Mesenchymal stem cell (in vitro differentiated cells and primary cell): ENCODE measurements at regions not wholly inside any gene's neighbourhood (a gene's known extent, or its start where the extent isn't known, plus 50 kb on each side); places are given as distances from the start of the nearest gene placed in this dataset.
A peak's percentile ranks its signal among the peaks of the same experiment; 100 is the strongest.
"Not testable (repeated sequence)": the region's sequence is repeated elsewhere in the genome, so short reads cannot be mapped to it uniquely, and the experiment has no call there.

Experiments
- DNase-seq: peaks from one replicate; pipeline ENCODE4 v3.0.0-alpha.2; 2013
- H2AFZ ChIP-seq: one replicate; pipeline ENCODE4 v1.6.1; 2013; ENCODE audit warnings: low read depth, mild to moderate bottlenecking, control low read depth, inconsistent platforms, low read length, moderate library complexity
- H2AK5ac ChIP-seq: 2 replicates; pipeline ENCODE4 v1.6.1; 2013; ENCODE audit warnings: low read length, moderate library complexity, mild to moderate bottlenecking, inconsistent platforms; ENCODE audit not compliant: severe bottlenecking
- H2BK120ac ChIP-seq: one replicate; pipeline ENCODE4 v1.6.1; 2013; ENCODE audit warnings: low read depth, mild to moderate bottlenecking, inconsistent platforms, low read length, moderate library complexity
- H2BK12ac ChIP-seq, 2 experiments: one replicate each; pipeline ENCODE4 v1.6.1; 2013; ENCODE audit warnings: inconsistent platforms in 2 of 2, low read length in 2 of 2, mild to moderate bottlenecking in 2 of 2, moderate library complexity in 2 of 2, control low read depth in 1 of 2
- H2BK15ac ChIP-seq: one replicate; pipeline ENCODE4 v1.6.1; 2013; ENCODE audit warnings: mild to moderate bottlenecking, low read depth, inconsistent platforms; ENCODE audit not compliant: poor library complexity, severe bottlenecking
- H2BK5ac ChIP-seq: 2 replicates; pipeline ENCODE4 v1.6.1; 2013; ENCODE audit warnings: low read depth, mild to moderate bottlenecking, low read length, control low read depth, inconsistent platforms; ENCODE audit not compliant: poor library complexity, severe bottlenecking
- H3K14ac ChIP-seq, 2 experiments: one replicate each; pipeline ENCODE4 v1.6.1; 2013; ENCODE audit warnings: inconsistent platforms in 2 of 2, low read length in 2 of 2, control low read depth in 1 of 2, mild to moderate bottlenecking in 1 of 2, moderate library complexity in 1 of 2
- H3K18ac ChIP-seq, 2 experiments: one replicate each; pipeline ENCODE4 v1.6.1; 2013; ENCODE audit warnings: inconsistent platforms in 2 of 2, low read length in 2 of 2, control low read depth in 1 of 2, low read depth in 1 of 2, mild to moderate bottlenecking in 1 of 2
- H3K23ac ChIP-seq, 2 experiments: one replicate each; pipeline ENCODE4 v1.6.1; 2013; ENCODE audit warnings: inconsistent platforms in 2 of 2, low read length in 2 of 2, mild to moderate bottlenecking in 2 of 2, moderate library complexity in 2 of 2, control low read depth in 1 of 2
- H3K27ac ChIP-seq: 2 replicates; pipeline ENCODE4 v1.5.1; 2013; ENCODE audit warnings: mild to moderate bottlenecking, moderate library complexity, low read length, control low read depth, inconsistent platforms; ENCODE audit not compliant: poor library complexity, severe bottlenecking
- H3K27me3 ChIP-seq, 2 experiments: 2 replicates each; pipeline versions ENCODE4 v1.6.1 to v1.7.0; 2013; ENCODE audit warnings: low read length in 2 of 2, mild to moderate bottlenecking in 2 of 2, moderate library complexity in 2 of 2, control low read depth in 1 of 2, inconsistent platforms in 1 of 2; ENCODE audit not compliant: control insufficient read depth in 1 of 2, insufficient read depth in 1 of 2
- H3K36me3 ChIP-seq, 2 experiments: 2 replicates each; pipeline versions ENCODE4 v1.6.1 to v1.7.0; 2013; ENCODE audit warnings: low read length in 2 of 2, control low read depth in 1 of 2, inconsistent platforms in 1 of 2, low read depth in 1 of 2, mild to moderate bottlenecking in 1 of 2; ENCODE audit not compliant: insufficient read depth in 2 of 2, control insufficient read depth in 1 of 2
- H3K4ac ChIP-seq, 2 experiments: one replicate each; pipeline ENCODE4 v1.6.1; 2013; ENCODE audit warnings: inconsistent platforms in 2 of 2, low read length in 2 of 2, mild to moderate bottlenecking in 2 of 2, moderate library complexity in 2 of 2, control low read depth in 1 of 2, low read depth in 1 of 2
- H3K4me1 ChIP-seq: 2 replicates; pipeline ENCODE4 v1.6.1; 2013; ENCODE audit warnings: low read depth, low read length, control low read depth; ENCODE audit not compliant: control insufficient read depth, insufficient read depth
- H3K4me2 ChIP-seq: 2 replicates; pipeline ENCODE4 v1.6.1; 2013; ENCODE audit warnings: low read length, mild to moderate bottlenecking, inconsistent platforms; ENCODE audit not compliant: poor library complexity, severe bottlenecking
- H3K4me3 ChIP-seq, 2 experiments: 2 replicates each; pipeline versions ENCODE4 v1.5.1 to v1.7.0; 2013; ENCODE audit warnings: low read length in 2 of 2, mild to moderate bottlenecking in 2 of 2, control low read depth in 1 of 2, low read depth in 1 of 2; ENCODE audit not compliant: insufficient read depth in 1 of 2
- H3K79me1 ChIP-seq: replicated peaks from 2 replicates; pipeline ENCODE4 v1.6.1; 2013; ENCODE audit warnings: mild to moderate bottlenecking, control low read depth, low read length, inconsistent platforms; ENCODE audit not compliant: poor library complexity, severe bottlenecking
- H3K9ac ChIP-seq: 2 replicates; pipeline ENCODE4 v1.7.0; 2013; ENCODE audit warnings: mild to moderate bottlenecking, low read length, moderate library complexity
- H3K9me3 ChIP-seq: 2 replicates; pipeline ENCODE4 v1.7.0; 2013; ENCODE audit warnings: mild to moderate bottlenecking, low read length; ENCODE audit not compliant: control insufficient read depth
- H4K8ac ChIP-seq: one replicate; pipeline ENCODE4 v1.6.1; 2013; ENCODE audit warnings: inconsistent platforms, mild to moderate bottlenecking, low read length, moderate library complexity
- H4K91ac ChIP-seq: one replicate; pipeline ENCODE4 v1.6.1; 2013; ENCODE audit warnings: mild to moderate bottlenecking, low read length, inconsistent platforms
- WGBS: methylation state at CpG from one replicate; pipeline ENCODE4 v1.1.7; 2013; ENCODE audit warnings: mixed read lengths; 5-methylcytosine and 5-hydroxymethylcytosine counted together

GRCh38 chr1:173270243-173270642 lies 63.1 kb upstream of the TNFSF4 start:
- DNase-seq = no peak
- H2BK120ac ChIP-seq = peak overlapping the region; percentile 84
- peaks cover 0 to 16% of the 10 kb centered on the region in 2 experiments for H3K27me3 ChIP-seq

GRCh38 chr1:173271021-173271420 lies 63.9 kb upstream of the TNFSF4 start:
- not testable (repeated sequence) for H3K14ac ChIP-seq, H3K4me3 ChIP-seq, H4K91ac ChIP-seq, H2BK120ac ChIP-seq, H2AK5ac ChIP-seq, H3K23ac ChIP-seq, H4K8ac ChIP-seq, H3K79me1 ChIP-seq, H2BK15ac ChIP-seq, H3K27ac ChIP-seq, H2BK12ac ChIP-seq, H3K4me2 ChIP-seq, DNase-seq, H3K36me3 ChIP-seq, H3K4ac ChIP-seq, H3K4me1 ChIP-seq, H3K27me3 ChIP-seq, H3K9ac ChIP-seq, H2BK5ac ChIP-seq, H2AFZ ChIP-seq, H3K9me3 ChIP-seq, H3K18ac ChIP-seq
- WGBS = 100% methylated on average over 1 of the region's 1 CpG

More at GRCh38 chr1:173270243-173270642, 63.1 kb upstream of the TNFSF4 start:
- Histone ChIP-seq H3K9me3 (no peaks in the 10 kb centered on the region), H3K4me1 (no peaks in the 10 kb centered on the region), H3K4me2 (no peak overlapping the region), H2BK12ac (peak overlapping the region in 1 of 2 experiments; percentile 63), H3K36me3 (no peaks in the 10 kb centered on the region), H3K23ac (no peak overlapping the region), H2BK15ac (no peak overlapping the region), H4K91ac (peak overlapping the region; percentile 65), H4K8ac (no peak overlapping the region), H3K27ac (no peak overlapping the region), H2BK5ac (no peak overlapping the region), H3K4ac (peak overlapping the region in 1 of 2 experiments; percentile 7), H3K4me3 (no peak overlapping the region), H3K14ac (no peak overlapping the region), H3K79me1 (no peaks in the 10 kb centered on the region), H3K9ac (no peak overlapping the region), H3K18ac (peak overlapping the region in 1 of 2 experiments; percentile 77), H2AK5ac (no peak overlapping the region), H2AFZ (no peak overlapping the region)
- WGBS = 85% methylated on average over 2 of the region's 2 CpGs

- Histone ChIP-seq H3K14ac (no peak overlapping the region), H3K4me2 (no peak overlapping the region), H3K4ac (no peak overlapping the region), H4K8ac (no peak overlapping the region), H3K18ac (no peak overlapping the region), H3K4me3 (no peak overlapping the region), H3K27ac (no peak overlapping the region), H3K4me1 (no peaks in the 10 kb centered on the region), H3K36me3 (no peaks in the 10 kb centered on the region), H3K27me3 (peaks cover 0 to 4% of the 10 kb centered on the region in 2 experiments), H2BK12ac (no peak overlapping the region), H3K23ac (no peak overlapping the region), H2AFZ (no peak overlapping the region), H2BK5ac (no peak overlapping the region), H2BK120ac (no peak overlapping the region), H2BK15ac (no peak overlapping the region), H2AK5ac (no peak overlapping the region), H4K91ac (no peak overlapping the region), H3K79me1 (no peaks in the 10 kb centered on the region), H3K9me3 (no peaks in the 10 kb centered on the region), H3K9ac (no peak overlapping the region)
- DNase-seq = no peak
- WGBS = no CpG with 5 or more reads among the region's 1 CpG
Observed at GRCh38 chr1:173275496-173275895, 68.4 kb upstream of the TNFSF4 start.

GRCh38 chr1:173276922-173277800 lies 70.0 kb upstream of the TNFSF4 start:
- Histone ChIP-seq H3K9ac (no peak overlapping the region), H3K4me1 (no peaks in the 10 kb centered on the region), H3K36me3 (no peaks in the 10 kb centered on the region), H2BK12ac (no peak overlapping the region), H3K79me1 (no peaks in the 10 kb centered on the region), H3K9me3 (no peaks in the 10 kb centered on the region), H3K4me3 (no peak overlapping the region), H4K8ac (no peak overlapping the region), H3K4me2 (no peak overlapping the region), H2BK120ac (no peak overlapping the region), H4K91ac (no peak overlapping the region), H3K27ac (no peak overlapping the region), H2AK5ac (no peak overlapping the region), H3K14ac (no peak overlapping the region), H3K4ac (no peak overlapping the region), H3K27me3 (peaks cover 0 to 4% of the 10 kb centered on the region in 2 experiments), H3K23ac (no peak overlapping the region), H3K18ac (no peak overlapping the region), H2AFZ (no peak overlapping the region), H2BK15ac (no peak overlapping the region), H2BK5ac (no peak overlapping the region)
- no peak for DNase-seq
- WGBS = 100% methylated on average over 1 of the region's 3 CpGs
